ENCODE measurements at regions not wholly inside any gene's neighbourhood (a gene's known extent, or its start where the extent isn't known, plus 50 kb on each side); places are given as distances from the start of the nearest gene placed in this dataset.

DNA sequence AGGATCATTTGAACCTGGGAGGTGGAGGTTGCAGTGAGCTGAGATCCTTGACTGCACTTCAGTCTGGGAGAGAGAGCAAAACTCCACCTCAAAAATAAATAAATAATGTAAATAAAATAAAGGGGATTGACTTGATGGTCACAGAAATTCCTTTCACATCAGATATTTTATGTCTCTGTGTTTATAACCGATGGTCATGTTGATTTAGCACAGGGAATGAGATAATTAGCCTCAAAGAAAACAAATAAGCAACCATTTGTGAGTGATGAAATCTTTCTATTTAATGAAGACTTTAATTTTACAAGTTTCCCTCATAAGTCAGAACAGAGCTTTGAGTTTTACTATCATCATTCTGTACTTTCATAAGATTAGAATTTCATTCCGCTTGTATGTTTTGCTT is 64.8 kb upstream of the NUPR2 start:
- TF ChIP-seq ZNF274 (IDR thresholded peaks at IDR 0.05; ENCODE audit: low read depth, low read length) (no peak), YY1 (IDR thresholded peaks at IDR 0.05; ENCODE audit: insufficient read depth, insufficient read length) (no peak), SUZ12 (IDR thresholded peaks at IDR 0.05; ENCODE audit: extremely low read depth, insufficient read depth, insufficient read length) (no peak)
